ENCODE measurements at regions not wholly inside any gene's neighbourhood (a gene's known extent, or its start where the extent isn't known, plus 50 kb on each side); places are given as distances from the start of the nearest gene placed in this dataset.

- Histone ChIP-seq H3K27me3 (ENCODE audit: low read depth, low read length) (no peaks in the 10 kb centered on the region), H3K4me3 (ENCODE audit: low read length) (no peak overlapping the region), H2AFZ (ENCODE audit: low read depth, low read length) (no peak overlapping the region), H3K4me1 (ENCODE audit: low read length) (no peaks in the 10 kb centered on the region), H3K36me3 (replicated peaks; ENCODE audit: low read depth, low read length) (no peaks in the 10 kb centered on the region), H4K20me1 (ENCODE audit: insufficient read depth, low read length) (no peaks in the 10 kb centered on the region), H3K4me2 (ENCODE audit: low read length) (no peak overlapping the region), H3K27ac (ENCODE audit: low read length) (no peak overlapping the region), H3K9ac (ENCODE audit: low read length) (no peak overlapping the region), H3K79me2 (ENCODE audit: low read length) (no peaks in the 10 kb centered on the region), H3K9me3 (ENCODE audit: insufficient read depth, low read length) (no peaks in the 10 kb centered on the region)
- TF ChIP-seq CTCF (IDR thresholded peaks at IDR 0.05; ENCODE audit: low read depth, low read length) (no peak), EZH2phosphoT487 (IDR thresholded peaks at IDR 0.05; ENCODE audit: low read depth) (no peak)
These were observed 56.7 kb upstream of the TOX2 start for GRCh38 chr20:43857932-43858331.

- H3K9me3 ChIP-seq (ENCODE audit: insufficient read depth, low read length), result no peaks in the 10 kb centered on the region
- H3K36me3 ChIP-seq (replicated peaks; ENCODE audit: low read depth, low read length), result no peaks in the 10 kb centered on the region
- H3K27me3 ChIP-seq (ENCODE audit: low read depth, low read length), result no peaks in the 10 kb centered on the region
- H3K4me1 ChIP-seq (ENCODE audit: low read length), result no peaks in the 10 kb centered on the region
- no peak overlapping the region for H3K27ac ChIP-seq (ENCODE audit: low read length)
- no peaks in the 10 kb centered on the region for H3K79me2 ChIP-seq (ENCODE audit: low read length)
- H3K4me2 ChIP-seq (ENCODE audit: low read length), result no peak overlapping the region
- H3K4me3 ChIP-seq (ENCODE audit: low read length), result no peak overlapping the region
- H2AFZ ChIP-seq (ENCODE audit: low read depth, low read length), result no peak overlapping the region
- no peak overlapping the region for H3K9ac ChIP-seq (ENCODE audit: low read length)
- no peaks in the 10 kb centered on the region for H4K20me1 ChIP-seq (ENCODE audit: insufficient read depth, low read length)
- TF ChIP-seq EZH2phosphoT487 (IDR thresholded peaks at IDR 0.05; ENCODE audit: low read depth) (no peak), CTCF (IDR thresholded peaks at IDR 0.05; ENCODE audit: low read depth, low read length) (no peak)
These were observed 57.5 kb upstream of the TOX2 start for GRCh38 chr20:43857127-43857526.

- H4K20me1 ChIP-seq (ENCODE audit: insufficient read depth, low read length), result no peaks in the 10 kb centered on the region
- H3K4me1 ChIP-seq (ENCODE audit: low read length), result no peaks in the 10 kb centered on the region
- no peak overlapping the region for H3K4me3 ChIP-seq (ENCODE audit: low read length)
- H3K9ac ChIP-seq (ENCODE audit: low read length), result no peak overlapping the region
- no peak overlapping the region for H3K27ac ChIP-seq (ENCODE audit: low read length)
- H3K9me3 ChIP-seq (ENCODE audit: insufficient read depth, low read length), result no peaks in the 10 kb centered on the region
- no peak overlapping the region for H3K4me2 ChIP-seq (ENCODE audit: low read length)
- H3K36me3 ChIP-seq (replicated peaks; ENCODE audit: low read depth, low read length), result no peaks in the 10 kb centered on the region
- H2AFZ ChIP-seq (ENCODE audit: low read depth, low read length), result no peak overlapping the region
- H3K79me2 ChIP-seq (ENCODE audit: low read length), result no peaks in the 10 kb centered on the region
- H3K27me3 ChIP-seq (ENCODE audit: low read depth, low read length), result no peaks in the 10 kb centered on the region
- TF ChIP-seq CTCF (IDR thresholded peaks at IDR 0.05; ENCODE audit: low read depth, low read length) (no peak), EZH2phosphoT487 (IDR thresholded peaks at IDR 0.05; ENCODE audit: low read depth) (no peak)
These were observed 58.8 kb upstream of the TOX2 start for GRCh38 chr20:43855803-43856202.

- Histone ChIP-seq H3K4me2 (ENCODE audit: low read length) (no peak overlapping the region), H3K4me1 (ENCODE audit: low read length) (no peaks in the 10 kb centered on the region), H3K9ac (ENCODE audit: low read length) (no peak overlapping the region), H3K27ac (ENCODE audit: low read length) (no peak overlapping the region), H3K36me3 (replicated peaks; ENCODE audit: low read depth, low read length) (no peaks in the 10 kb centered on the region), H3K27me3 (ENCODE audit: low read depth, low read length) (no peaks in the 10 kb centered on the region), H4K20me1 (ENCODE audit: insufficient read depth, low read length) (no peaks in the 10 kb centered on the region), H2AFZ (ENCODE audit: low read depth, low read length) (no peak overlapping the region), H3K9me3 (ENCODE audit: insufficient read depth, low read length) (no peaks in the 10 kb centered on the region), H3K4me3 (ENCODE audit: low read length) (no peak overlapping the region), H3K79me2 (ENCODE audit: low read length) (no peaks in the 10 kb centered on the region)
- no peak for TF ChIP-seq EZH2phosphoT487 (IDR thresholded peaks at IDR 0.05; ENCODE audit: low read depth)
- TF ChIP-seq CTCF (IDR thresholded peaks at IDR 0.05; ENCODE audit: low read depth, low read length), result no peak
These were observed 60.7 kb upstream of the TOX2 start for GRCh38 chr20:43853918-43854317.

Data from OCI-LY3 (cell line).